ENCODE measurements at regions not wholly inside any gene's neighbourhood (a gene's known extent, or its start where the extent isn't known, plus 50 kb on each side); places are given as distances from the start of the nearest gene placed in this dataset.

DNA sequence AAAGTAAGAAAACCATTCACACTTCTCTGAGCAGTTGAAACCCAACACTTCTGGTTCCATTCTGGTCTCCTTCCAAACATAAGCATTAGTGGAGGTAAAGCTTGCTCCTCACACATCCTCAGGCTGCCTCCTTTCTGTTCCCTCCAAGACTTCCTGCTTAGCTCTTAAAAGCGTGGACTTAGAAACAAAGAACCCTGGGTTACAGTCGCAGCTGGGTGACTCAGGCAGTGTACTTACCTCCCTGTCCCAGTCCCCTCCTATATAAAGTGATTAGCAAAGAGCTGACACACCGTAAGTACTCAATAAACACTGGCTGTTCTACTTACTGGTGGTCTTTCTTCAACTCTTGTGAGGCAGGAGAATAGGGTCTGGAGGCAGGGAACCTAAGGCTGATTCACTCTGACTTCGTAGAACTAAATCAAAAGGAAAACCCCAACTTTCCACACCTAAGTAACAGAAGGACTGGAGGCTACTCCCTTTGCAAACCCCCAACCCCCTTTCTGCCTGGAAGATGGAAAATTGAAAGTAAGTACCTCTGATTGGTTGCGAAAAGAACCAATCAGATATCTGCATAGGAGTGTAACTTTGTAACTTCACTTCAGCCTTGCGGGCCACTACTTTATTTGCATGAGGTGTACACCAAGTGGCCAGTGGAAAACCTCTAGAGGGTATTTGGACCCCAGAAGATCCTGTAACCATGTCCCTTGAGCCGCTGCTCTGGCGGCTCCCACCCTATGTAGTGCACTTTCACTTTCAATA is 165.4 kb downstream of the SUCLA2 start:
- TF ChIP-seq, protein P1, sequence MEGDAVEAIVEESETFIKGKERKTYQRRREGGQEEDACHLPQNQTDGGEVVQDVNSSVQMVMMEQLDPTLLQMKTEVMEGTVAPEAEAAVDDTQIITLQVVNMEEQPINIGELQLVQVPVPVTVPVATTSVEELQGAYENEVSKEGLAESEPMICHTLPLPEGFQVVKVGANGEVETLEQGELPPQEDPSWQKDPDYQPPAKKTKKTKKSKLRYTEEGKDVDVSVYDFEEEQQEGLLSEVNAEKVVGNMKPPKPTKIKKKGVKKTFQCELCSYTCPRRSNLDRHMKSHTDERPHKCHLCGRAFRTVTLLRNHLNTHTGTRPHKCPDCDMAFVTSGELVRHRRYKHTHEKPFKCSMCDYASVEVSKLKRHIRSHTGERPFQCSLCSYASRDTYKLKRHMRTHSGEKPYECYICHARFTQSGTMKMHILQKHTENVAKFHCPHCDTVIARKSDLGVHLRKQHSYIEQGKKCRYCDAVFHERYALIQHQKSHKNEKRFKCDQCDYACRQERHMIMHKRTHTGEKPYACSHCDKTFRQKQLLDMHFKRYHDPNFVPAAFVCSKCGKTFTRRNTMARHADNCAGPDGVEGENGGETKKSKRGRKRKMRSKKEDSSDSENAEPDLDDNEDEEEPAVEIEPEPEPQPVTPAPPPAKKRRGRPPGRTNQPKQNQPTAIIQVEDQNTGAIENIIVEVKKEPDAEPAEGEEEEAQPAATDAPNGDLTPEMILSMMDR (IDR thresholded peaks at IDR 0.05; ENCODE audit: low read depth, low read length, missing control alignments) = no peak
- Histone ChIP-seq H3K27me3 (replicated peaks) (no peaks in the 10 kb centered on the region), H3K36me3 (replicated peaks) (no peaks in the 10 kb centered on the region), H3K27ac (no peak overlapping the region), H3K4me3 (ENCODE audit: low read depth, low read length) (no peak overlapping the region)
- in situ Hi-C loops (cut with HindIII; ENCODE audit: low pct_ligation_motif_present, low sequenced_read_pairs) = no loop called here
- DNase-seq = no peak

DNA sequence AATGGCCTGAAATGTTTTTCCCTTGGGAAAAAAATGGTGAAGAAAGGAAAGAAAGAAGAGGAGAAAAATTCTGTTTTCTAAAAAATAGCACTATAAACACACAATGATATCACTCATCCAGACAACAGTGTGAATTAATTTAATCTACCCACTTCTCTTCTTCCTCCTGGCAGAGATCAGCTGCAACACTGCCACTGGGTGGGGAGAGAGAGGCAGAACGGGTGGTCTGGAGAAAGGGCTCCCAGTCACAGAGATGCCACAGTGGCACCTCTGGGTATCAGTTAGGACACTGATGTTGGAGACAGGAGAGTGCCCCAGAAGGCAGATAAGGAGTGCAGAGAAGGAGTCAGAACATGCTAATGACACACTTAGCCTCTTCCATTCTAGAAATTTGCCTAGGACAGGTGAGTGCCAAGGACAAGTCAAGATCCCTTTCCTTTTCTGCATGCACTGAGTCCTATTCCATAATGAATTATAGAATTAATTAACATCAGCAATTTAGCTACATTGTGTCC is 168.6 kb downstream of the SUCLA2 start:
- no peak overlapping the region for H3K4me3 ChIP-seq (ENCODE audit: low read depth, low read length)
- H3K27me3 ChIP-seq (replicated peaks) = no peaks in the 10 kb centered on the region
- no peak overlapping the region for H3K27ac ChIP-seq
- no peaks in the 10 kb centered on the region for H3K36me3 ChIP-seq (replicated peaks)
- DNase-seq = no peak
- TF ChIP-seq, protein P1 (IDR thresholded peaks at IDR 0.05; ENCODE audit: low read depth, low read length, missing control alignments) = peak; percentile 20
- in situ Hi-C loops (cut with HindIII; ENCODE audit: low pct_ligation_motif_present, low sequenced_read_pairs) = no loop called here

DNA sequence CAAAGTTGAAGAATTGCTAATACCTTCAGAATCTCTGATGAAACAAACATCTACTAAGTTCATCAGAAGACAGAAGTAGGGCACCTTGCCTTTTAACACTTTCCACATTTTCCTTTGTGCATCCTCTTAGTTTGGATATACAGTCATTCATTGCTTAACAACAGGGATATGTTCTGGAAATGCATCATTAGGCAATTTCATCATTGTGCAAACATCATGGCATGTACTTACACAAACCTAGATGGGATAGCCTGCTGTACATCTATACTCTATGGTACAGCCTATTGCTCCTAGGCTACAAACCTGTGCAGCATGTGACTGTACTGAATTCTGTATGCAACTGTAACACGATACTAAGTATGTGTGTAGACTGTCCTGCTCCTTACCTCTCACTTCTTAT is 169.8 kb downstream of the SUCLA2 start:
- DNase-seq = no peak
- Histone ChIP-seq H3K27ac (no peak overlapping the region), H3K36me3 (replicated peaks) (no peaks in the 10 kb centered on the region), H3K4me3 (ENCODE audit: low read depth, low read length) (no peak overlapping the region), H3K27me3 (replicated peaks) (no peaks in the 10 kb centered on the region)
- TF ChIP-seq, protein P1 (IDR thresholded peaks at IDR 0.05; ENCODE audit: low read depth, low read length, missing control alignments) = no peak
- in situ Hi-C loops (cut with HindIII; ENCODE audit: low pct_ligation_motif_present, low sequenced_read_pairs) = no loop called here

DNA sequence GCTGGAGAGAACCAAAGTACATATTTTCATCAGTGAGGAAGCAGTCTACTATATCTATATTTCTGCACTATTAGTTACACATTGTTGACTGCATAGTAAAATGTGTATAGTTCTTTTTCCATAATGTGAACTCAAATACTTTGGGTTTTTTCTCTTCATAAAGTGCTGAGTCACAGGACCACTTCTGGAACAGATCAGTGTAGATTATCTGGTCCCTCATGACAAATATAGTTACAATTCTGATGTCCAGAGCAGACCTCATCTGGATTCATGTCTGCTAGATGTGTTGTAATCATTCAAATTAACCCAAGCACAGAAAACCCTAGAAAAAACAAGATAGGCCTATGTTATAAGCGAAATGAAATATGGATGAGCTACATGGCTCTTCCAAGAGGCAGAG is 171.4 kb downstream of the SUCLA2 start:
- peak; percentile 13 for DNase-seq
- TF ChIP-seq, protein P1 (IDR thresholded peaks at IDR 0.05; ENCODE audit: low read depth, low read length, missing control alignments) = no peak
- Histone ChIP-seq H3K27ac (no peak overlapping the region), H3K4me3 (ENCODE audit: low read depth, low read length) (no peak overlapping the region), H3K36me3 (replicated peaks) (no peaks in the 10 kb centered on the region), H3K27me3 (replicated peaks) (no peaks in the 10 kb centered on the region)
- in situ Hi-C loops (cut with HindIII; ENCODE audit: low pct_ligation_motif_present, low sequenced_read_pairs) = no loop called here

DNA sequence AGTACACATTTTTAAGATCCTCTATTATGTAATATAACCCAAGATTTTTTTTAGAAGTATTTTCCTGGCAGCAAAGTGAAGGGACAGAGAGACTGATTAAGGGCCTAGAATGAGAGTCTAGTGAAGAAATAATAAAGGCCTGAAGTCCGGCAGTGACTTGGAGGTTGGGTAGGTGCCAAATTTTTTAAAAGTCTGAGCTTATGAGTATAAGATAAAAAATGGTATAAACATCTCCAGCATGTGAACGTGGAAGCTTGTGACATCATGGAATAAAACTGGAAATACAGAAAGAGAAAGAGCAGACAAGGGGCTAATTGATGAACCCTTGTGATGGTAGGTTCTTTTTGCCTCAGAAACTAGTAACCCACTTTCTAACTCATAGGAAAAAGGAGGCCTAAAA is 174.6 kb downstream of the SUCLA2 start:
- Histone ChIP-seq H3K27ac (no peak overlapping the region), H3K36me3 (replicated peaks) (no peaks in the 10 kb centered on the region), H3K4me3 (ENCODE audit: low read depth, low read length) (no peak overlapping the region), H3K27me3 (replicated peaks) (no peaks in the 10 kb centered on the region)
- TF ChIP-seq, protein P1 (IDR thresholded peaks at IDR 0.05; ENCODE audit: low read depth, low read length, missing control alignments) = no peak
- in situ Hi-C loops (cut with HindIII; ENCODE audit: low pct_ligation_motif_present, low sequenced_read_pairs) = no loop called here
- DNase-seq = peak; percentile 73

DNA sequence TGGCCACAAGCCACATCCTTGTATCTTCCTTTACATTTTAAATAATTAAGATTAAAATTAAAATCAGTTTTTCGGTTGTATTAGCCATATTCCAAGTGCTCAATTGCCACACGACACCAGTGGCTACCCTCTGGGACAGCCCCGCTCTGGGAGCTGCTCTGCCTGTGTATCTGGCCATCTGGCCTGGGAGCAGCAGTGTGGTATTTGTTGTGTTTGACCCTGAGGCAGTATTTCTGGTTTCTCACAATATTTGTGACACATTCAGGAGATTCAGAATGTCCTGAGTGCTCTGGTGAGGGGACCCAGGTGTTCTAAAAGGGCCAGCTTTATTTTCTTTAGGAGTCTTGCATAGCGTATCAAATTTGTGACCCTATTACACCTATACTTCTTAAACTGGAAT is 179.0 kb downstream of the SUCLA2 start:
- TF ChIP-seq, protein P1 (IDR thresholded peaks at IDR 0.05; ENCODE audit: low read depth, low read length, missing control alignments) = no peak
- no peaks in the 10 kb centered on the region for H3K36me3 ChIP-seq (replicated peaks)

More for the DNA sequence above, 179.0 kb downstream of the SUCLA2 start:
- Histone ChIP-seq H3K27ac (no peak overlapping the region), H3K4me3 (ENCODE audit: low read depth, low read length) (no peak overlapping the region), H3K27me3 (replicated peaks) (no peaks in the 10 kb centered on the region)
- in situ Hi-C loops (cut with HindIII; ENCODE audit: low pct_ligation_motif_present, low sequenced_read_pairs) = no loop called here
- DNase-seq = no peak
